Renal cortical epithelial cell (primary cell): ENCODE measurements at regions not wholly inside any gene's neighbourhood (a gene's known extent, or its start where the extent isn't known, plus 50 kb on each side); places are given as distances from the start of the nearest gene placed in this dataset.

Experiments
- DNase-seq: peaks from one replicate; pipeline ENCODE4 v3.0.0-alpha.2; 2011; ENCODE audit warnings: low read depth

GRCh38 chr7:39890411-39890810 lies 59.6 kb upstream of the CDK13 start:
- peak; percentile 28 for DNase-seq

GRCh38 chr7:39891894-39892293 lies 58.2 kb upstream of the CDK13 start:
- no peak for DNase-seq

GRCh38 chr7:39892361-39892760 lies 57.7 kb upstream of the CDK13 start:
- peak; percentile 29 for DNase-seq

GRCh38 chr7:39894904-39895303 lies 55.2 kb upstream of the CDK13 start:
- peak; percentile 37 for DNase-seq

- no peak for DNase-seq
Measured at GRCh38 chr7:39896840-39897239, 53.2 kb upstream of the CDK13 start.

- no peak for DNase-seq
Measured at GRCh38 chr7:39898867-39899266, 51.2 kb upstream of the CDK13 start.
